Transverse colon (tissue), 4 donors: ENCODE measurements at regions not wholly inside any gene's neighbourhood (a gene's known extent, or its start where the extent isn't known, plus 50 kb on each side); places are given as distances from the start of the nearest gene placed in this dataset.

Experiments
- DNase-seq: peaks from one replicate; pipeline ENCODE4 v3.0.0-alpha.2; 2019
- H3K27ac ChIP-seq, 4 donors: fragments of 200-600 bp; sonication (generic); 2 replicates each; pipeline ENCODE4 v1.5.1; 2016 to 2018; ENCODE audit warnings: inconsistent platforms in 4 of 4
- H3K27me3 ChIP-seq: fragments of 200-600 bp; sonication (generic); 2 replicates; pipeline ENCODE4 v1.5.1; 2017; ENCODE audit warnings: inconsistent platforms
- H3K36me3 ChIP-seq, 4 donors: fragments of 200-600 bp; sonication (generic); 2 replicates each; pipeline ENCODE4 v1.5.1; 2017 to 2019; ENCODE audit warnings: inconsistent platforms in 4 of 4
- H3K4me1 ChIP-seq, 4 donors: fragments of 200-600 bp; sonication (generic); 2 replicates each; pipeline ENCODE4 v1.5.1; 2017 to 2020; ENCODE audit warnings: inconsistent platforms in 4 of 4
- H3K4me3 ChIP-seq, 4 donors: fragments of 200-600 bp; sonication (generic); 1 replicate in 1 of 4; 2 replicates in 3 of 4; pipeline versions ENCODE4 v1.5.1 to v1.6.1; 2017 to 2019; ENCODE audit warnings: inconsistent platforms in 4 of 4
- H3K9me3 ChIP-seq, 2 donors: fragments of 200-600 bp; sonication (generic); 2 replicates each; pipeline ENCODE4 v1.5.1; 2017 to 2019; ENCODE audit warnings: inconsistent platforms in 2 of 2
- EP300 ChIP-seq: sonication (generic); formaldehyde crosslinking; IDR thresholded peaks from one replicate; pipeline ENCODE4 v1.6.1; 2017; ENCODE audit warnings: antibody characterized with exemption, low read depth
- POLR2A ChIP-seq: fragments of 450-650 bp; IDR thresholded peaks from one replicate; pipeline ENCODE4 v1.6.1; 2016; ENCODE audit warnings: antibody characterized with exemption, mild to moderate bottlenecking, moderate library complexity
- POLR2AphosphoS5 ChIP-seq, 3 donors: sonication (generic); formaldehyde crosslinking; IDR thresholded peaks; one replicate each; pipeline ENCODE4 v1.6.1; 2016; ENCODE audit warnings: antibody characterized with exemption in 3 of 3
- WGBS, 2 donors: methylation state at CpG; one replicate each; pipeline ENCODE4 v1.1.5; 2018; ENCODE audit warnings: low coverage in 1 of 2; 5-methylcytosine and 5-hydroxymethylcytosine counted together
- in situ Hi-C, 4 donors: fragments of 200-750 bp; cut with MboI; loops; one replicate each; pipeline versions ENCODE4 v1.15.0 to v1.15.1; 2017; ENCODE audit warnings: low sequenced_read_pairs in 3 of 4, low pct_ligation_motif_present in 1 of 4, low pct_unique_long_range_greater_than_20kb in 1 of 4
- intact Hi-C: fragments of 100-400 bp; cut with DNase I; formaldehyde crosslinking; loops from one replicate; pipeline ENCODE4 v1.15.1; 2023; ENCODE audit warnings: low total_unique reads
- TF ChIP-seq, protein P1 (sequence below), 5 experiments: fragments of 200-600 bp in 3 of 5; fragments of 450-650 bp in 2 of 5; sonication (generic) in 3 of 5; IDR thresholded peaks; 1 replicate in 2 of 5; 2 replicates in 3 of 5; pipeline ENCODE4 v1.5.1; 2016 to 2017; ENCODE audit warnings: antibody characterized with exemption in 5 of 5, inconsistent platforms in 3 of 5, mild to moderate bottlenecking in 2 of 5, moderate library complexity in 1 of 5

DNA sequence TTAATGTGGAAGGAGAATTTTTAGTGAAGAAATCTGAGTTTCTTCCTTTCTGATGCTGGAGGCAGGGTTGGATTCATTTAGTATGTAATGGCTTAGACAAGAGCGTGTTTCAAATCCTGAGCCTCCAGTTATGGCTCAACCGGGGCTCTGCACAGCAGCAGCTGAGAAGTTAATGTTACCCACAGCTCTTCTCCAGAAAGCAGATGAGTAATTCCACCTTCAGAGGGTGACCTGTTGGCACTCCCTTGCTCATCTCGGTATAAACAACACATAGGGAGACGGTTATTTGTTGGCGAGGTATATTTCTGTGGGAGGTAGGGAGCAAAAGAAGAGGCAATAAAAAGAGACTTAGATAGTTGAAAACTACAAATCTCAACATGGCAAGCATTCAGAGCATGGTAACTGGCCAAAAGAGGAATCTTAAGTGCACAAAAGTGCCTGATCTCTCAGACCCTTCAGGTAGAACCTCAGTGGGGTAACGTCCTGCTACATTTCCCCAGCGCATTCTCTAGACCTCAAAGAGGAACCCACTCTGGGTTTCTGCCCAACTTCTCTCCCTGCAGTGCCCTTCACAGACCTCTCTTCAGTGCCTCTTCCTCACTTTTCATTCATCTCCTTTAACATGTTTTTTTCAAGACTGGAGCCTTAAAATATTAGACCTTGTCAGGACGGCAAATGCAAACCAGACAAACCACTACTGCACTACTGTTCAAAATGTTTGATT is 417.5 kb upstream of the ADAMTSL1 start:
- Histone ChIP-seq H3K27me3 (no peaks in the 10 kb centered on the region), H3K4me3 (no peak overlapping the region), H3K36me3 (no peaks in the 10 kb centered on the region), H3K27ac (no peak overlapping the region), H3K9me3 (no peaks in the 10 kb centered on the region), H3K4me1 (peaks cover 4 to 54% (median 23%) of the 10 kb centered on the region in 4 donors)
- no peak for DNase-seq
- WGBS, 2 donors: 18 to 54% methylated on average over 3 to 7 of the region's 8 CpGs
- intact Hi-C loops: no loop called here
- no peak for TF ChIP-seq POLR2AphosphoS5 (IDR thresholded peaks at IDR 0.05)
- no peak for TF ChIP-seq POLR2A
- TF ChIP-seq EP300: no peak
- TF ChIP-seq, protein P1, sequence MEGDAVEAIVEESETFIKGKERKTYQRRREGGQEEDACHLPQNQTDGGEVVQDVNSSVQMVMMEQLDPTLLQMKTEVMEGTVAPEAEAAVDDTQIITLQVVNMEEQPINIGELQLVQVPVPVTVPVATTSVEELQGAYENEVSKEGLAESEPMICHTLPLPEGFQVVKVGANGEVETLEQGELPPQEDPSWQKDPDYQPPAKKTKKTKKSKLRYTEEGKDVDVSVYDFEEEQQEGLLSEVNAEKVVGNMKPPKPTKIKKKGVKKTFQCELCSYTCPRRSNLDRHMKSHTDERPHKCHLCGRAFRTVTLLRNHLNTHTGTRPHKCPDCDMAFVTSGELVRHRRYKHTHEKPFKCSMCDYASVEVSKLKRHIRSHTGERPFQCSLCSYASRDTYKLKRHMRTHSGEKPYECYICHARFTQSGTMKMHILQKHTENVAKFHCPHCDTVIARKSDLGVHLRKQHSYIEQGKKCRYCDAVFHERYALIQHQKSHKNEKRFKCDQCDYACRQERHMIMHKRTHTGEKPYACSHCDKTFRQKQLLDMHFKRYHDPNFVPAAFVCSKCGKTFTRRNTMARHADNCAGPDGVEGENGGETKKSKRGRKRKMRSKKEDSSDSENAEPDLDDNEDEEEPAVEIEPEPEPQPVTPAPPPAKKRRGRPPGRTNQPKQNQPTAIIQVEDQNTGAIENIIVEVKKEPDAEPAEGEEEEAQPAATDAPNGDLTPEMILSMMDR (IDR thresholded peaks at IDR 0.05): no peak
- in situ Hi-C loops: no loop called here

DNA sequence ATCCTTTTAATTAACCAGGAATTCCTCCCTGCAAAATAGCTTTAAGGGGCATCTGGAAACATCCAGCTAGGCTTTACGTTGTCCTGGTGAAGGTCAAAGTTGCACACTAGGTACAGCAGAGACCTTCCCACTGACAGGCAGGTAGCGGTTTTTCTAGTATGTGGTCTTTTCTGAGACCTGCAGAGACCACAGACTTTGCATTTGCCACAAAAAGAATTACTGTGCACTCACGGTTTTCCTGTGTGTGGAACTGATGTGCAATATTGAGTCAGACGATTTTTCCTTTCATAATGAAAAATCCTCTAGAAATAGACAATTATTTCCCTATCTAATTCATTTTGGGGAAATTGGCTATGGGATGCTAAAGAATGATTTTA is 417.0 kb upstream of the ADAMTSL1 start:
- Histone ChIP-seq H3K4me1 (peaks cover 4 to 56% (median 25%) of the 10 kb centered on the region in 4 donors), H3K27ac (no peak overlapping the region), H3K4me3 (no peak overlapping the region), H3K9me3 (no peaks in the 10 kb centered on the region), H3K36me3 (no peaks in the 10 kb centered on the region), H3K27me3 (no peaks in the 10 kb centered on the region)
- intact Hi-C loops (no loop called here), in situ Hi-C loops (no loop called here)
- no peak for TF ChIP-seq POLR2A
- TF ChIP-seq, protein P1 (IDR thresholded peaks at IDR 0.05): no peak
- TF ChIP-seq EP300: no peak
- no peak for TF ChIP-seq POLR2AphosphoS5 (IDR thresholded peaks at IDR 0.05)
- DNase-seq: no peak
- WGBS, 2 donors: 48 to 68% methylated on average over 2 to 4 of the region's 4 CpGs

DNA sequence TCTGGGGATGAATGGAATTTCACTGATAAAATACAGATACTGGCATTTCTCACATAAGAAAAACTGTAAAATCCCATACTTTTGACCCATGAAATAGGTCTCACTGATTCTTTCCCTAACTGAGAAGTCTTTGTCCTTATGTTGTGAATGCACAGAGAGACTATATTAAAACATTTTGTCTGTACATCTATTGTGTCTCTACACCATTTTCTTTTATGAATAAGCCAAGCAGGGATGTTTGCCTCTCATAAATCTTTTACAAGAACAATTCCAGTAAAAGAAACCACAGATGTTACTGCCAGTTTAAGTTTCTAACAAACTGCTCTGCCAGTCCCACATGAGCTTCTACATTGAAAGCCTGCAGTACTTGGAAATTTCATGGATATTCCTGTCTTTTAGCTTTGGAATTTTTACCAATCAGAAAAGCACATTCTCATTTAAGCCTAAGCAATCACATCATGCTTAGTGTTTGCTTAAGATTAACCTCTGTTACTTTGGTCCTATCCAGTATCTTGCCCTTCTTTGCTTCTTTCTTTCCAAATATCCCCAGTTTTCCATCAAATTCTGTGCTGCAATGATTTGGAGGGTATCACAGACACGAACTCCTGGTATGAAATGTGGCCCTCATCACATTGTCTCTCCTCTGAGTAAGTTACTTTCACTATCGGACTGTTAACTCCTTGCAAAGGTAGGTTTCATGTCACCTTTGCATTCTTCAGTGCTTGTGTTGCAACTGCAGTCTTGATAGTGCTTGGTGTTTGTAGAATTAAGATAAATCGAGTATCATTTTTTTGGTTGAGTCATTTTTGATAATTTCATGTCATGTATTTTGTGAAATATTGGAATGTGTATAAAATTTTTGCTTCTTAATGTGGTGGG is 415.1 kb upstream of the ADAMTSL1 start:
- intact Hi-C loops (no loop called here), in situ Hi-C loops (no loop called here)
- WGBS, 2 donors: 48 to 52% methylated on average over 2 to 3 of the region's 3 CpGs
- Histone ChIP-seq H3K36me3 (no peaks in the 10 kb centered on the region), H3K4me3 (peak overlapping the region in 1 of 4 donors; percentile 4), H3K27ac (peak overlapping the region; percentile 51 to 70 (median 62)), H3K9me3 (no peaks in the 10 kb centered on the region), H3K27me3 (no peaks in the 10 kb centered on the region), H3K4me1 (peaks cover 4 to 72% (median 29%) of the 10 kb centered on the region in 4 donors)
- TF ChIP-seq EP300: no peak
- TF ChIP-seq, protein P1 (IDR thresholded peaks at IDR 0.05): no peak
- no peak for TF ChIP-seq POLR2A
- no peak for TF ChIP-seq POLR2AphosphoS5 (IDR thresholded peaks at IDR 0.05)
- no peak for DNase-seq

DNA sequence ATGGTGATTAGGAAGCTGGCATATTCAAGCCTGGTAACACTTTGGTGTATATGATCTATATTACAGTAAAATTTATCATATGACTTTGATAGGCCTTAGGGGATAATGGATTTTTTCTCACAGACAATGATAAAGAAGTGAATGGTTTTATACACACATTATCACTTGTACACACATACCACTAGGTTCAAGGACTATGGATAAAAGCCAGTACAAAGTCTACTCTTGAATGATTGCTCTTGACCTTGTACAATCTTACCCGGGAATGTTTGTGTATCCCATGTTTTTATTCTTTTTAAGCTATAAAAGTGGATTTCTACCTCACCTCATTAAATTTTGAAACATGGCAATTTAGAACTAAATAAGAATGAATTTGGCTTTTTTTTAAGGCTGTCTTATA is 414.5 kb upstream of the ADAMTSL1 start:
- TF ChIP-seq POLR2A: no peak
- TF ChIP-seq, protein P1 (IDR thresholded peaks at IDR 0.05): no peak
- no peak for TF ChIP-seq EP300
- no peak for TF ChIP-seq POLR2AphosphoS5 (IDR thresholded peaks at IDR 0.05)
- in situ Hi-C loops: no loop called here
- no peak overlapping the region for H3K4me3 ChIP-seq
- no peak for DNase-seq
- WGBS, 2 donors: 47 to 48% methylated on average over 1 of the region's 1 CpG
- H3K27me3 ChIP-seq: no peaks in the 10 kb centered on the region
- H3K4me1 ChIP-seq: peaks cover 4 to 78% (median 30%) of the 10 kb centered on the region in 4 donors
- no peaks in the 10 kb centered on the region for H3K36me3 ChIP-seq
- intact Hi-C loops: no loop called here
- no peaks in the 10 kb centered on the region for H3K9me3 ChIP-seq
- H3K27ac ChIP-seq: peak overlapping the region; percentile 51 to 70 (median 62)
